ENCODE measurements at regions not wholly inside any gene's neighbourhood (a gene's known extent, or its start where the extent isn't known, plus 50 kb on each side); places are given as distances from the start of the nearest gene placed in this dataset.

- TF ChIP-seq HOXD13 (CRISPR knock-in tag; IDR thresholded peaks at IDR 0.05; ENCODE audit: borderline replicate concordance), result no peak
Measured at GRCh38 chrX:38989076-38989475, 187.8 kb downstream of the MID1IP1 start (continued).

GRCh38 chrX:38991656-38992440 lies 190.6 kb downstream of the MID1IP1 start:
- POLR2A ChIA-PET, result no interaction called here
- CTCF ChIA-PET, result interaction anchor here (1.0 kb wide), 1 partner anchor 9 kb away, joined by 5 read pairs; no protein-coding TSS in a partner anchor
- Histone ChIP-seq H3K4me3 (ENCODE audit: low read depth, low read length) (no peak overlapping the region), H3K9me3 (ENCODE audit: control insufficient read depth, insufficient read depth, low read depth, low read length) (no peaks in the 10 kb centered on the region), H3K4me1 (ENCODE audit: control insufficient read depth, insufficient read depth, low read length) (no peaks in the 10 kb centered on the region), H3K27ac (ENCODE audit: extremely low read depth, low read depth, low read length) (no peak overlapping the region), H3K36me3 (ENCODE audit: control insufficient read depth in 2 of 2, insufficient read depth in 1 of 2, low read length in 2 of 2) (no peaks in the 10 kb centered on the region)
- TF ChIP-seq ZNF37A (tag by site-specific recombination; IDR thresholded peaks at IDR 0.05), result no peak
- no peak for TF ChIP-seq ZNF626 (tag by site-specific recombination; IDR thresholded peaks at IDR 0.05)
- TF ChIP-seq HOXA7 (CRISPR knock-in tag; IDR thresholded peaks at IDR 0.05; ENCODE audit: borderline replicate concordance), result no peak
- no peak for TF ChIP-seq ZNF18 (tag by site-specific recombination; IDR thresholded peaks at IDR 0.05)
- TF ChIP-seq ZNF670 (tag by site-specific recombination; IDR thresholded peaks at IDR 0.05; ENCODE audit: low read depth), result no peak
- no peak for TF ChIP-seq ZNF639 (tag by site-specific recombination; IDR thresholded peaks at IDR 0.05)
- TF ChIP-seq HOXD13 (CRISPR knock-in tag; IDR thresholded peaks at IDR 0.05; ENCODE audit: borderline replicate concordance), result no peak
- TF ChIP-seq ZNF677 (tag by site-specific recombination; IDR thresholded peaks at IDR 0.05), result no peak
- no peak for TF ChIP-seq KLF17 (tag by site-specific recombination; IDR thresholded peaks at IDR 0.05)
- no peak for TF ChIP-seq KLF10 (tag by site-specific recombination; IDR thresholded peaks at IDR 0.05)
- no peak for TF ChIP-seq ZBTB17 (tag by site-specific recombination; IDR thresholded peaks at IDR 0.05)
- no peak for TF ChIP-seq HOXC10 (CRISPR knock-in tag; IDR thresholded peaks at IDR 0.05)
- no peak for TF ChIP-seq ZBTB20 (tag by site-specific recombination; IDR thresholded peaks at IDR 0.05)
- TF ChIP-seq ZNF707 (tag by site-specific recombination; IDR thresholded peaks at IDR 0.05), result no peak
- TF ChIP-seq ZBTB49 (tag by site-specific recombination; IDR thresholded peaks at IDR 0.05; ENCODE audit: low read depth), result no peak
- no peak for TF ChIP-seq ZNF391 (tag by site-specific recombination; IDR thresholded peaks at IDR 0.05; ENCODE audit: borderline replicate concordance, low read depth)
- TF ChIP-seq PATZ1 (tag by site-specific recombination; IDR thresholded peaks at IDR 0.05), result no peak

All from HEK293 (cell line).